ENCODE measurements at regions not wholly inside any gene's neighbourhood (a gene's known extent, or its start where the extent isn't known, plus 50 kb on each side); places are given as distances from the start of the nearest gene placed in this dataset.

DNA sequence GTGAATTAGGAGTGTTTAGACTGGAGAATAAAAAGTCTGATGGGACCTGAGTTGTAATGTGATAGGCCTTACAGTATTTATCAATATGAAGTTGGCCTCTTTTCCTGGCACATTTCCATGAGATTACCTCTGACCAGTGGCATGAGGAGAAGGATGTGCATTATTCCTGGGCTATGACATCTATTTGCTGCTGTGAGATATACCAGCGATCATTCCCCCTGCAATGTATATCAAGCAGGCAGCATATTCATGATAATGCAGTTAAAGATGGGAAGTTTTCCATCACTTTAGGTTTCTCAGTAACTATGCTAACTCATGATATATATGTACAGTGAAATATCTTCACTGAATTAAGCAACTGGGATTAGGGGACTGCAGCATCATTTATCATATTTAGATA is 142.8 kb upstream of the MBL2 start:
- TF ChIP-seq, protein P1, sequence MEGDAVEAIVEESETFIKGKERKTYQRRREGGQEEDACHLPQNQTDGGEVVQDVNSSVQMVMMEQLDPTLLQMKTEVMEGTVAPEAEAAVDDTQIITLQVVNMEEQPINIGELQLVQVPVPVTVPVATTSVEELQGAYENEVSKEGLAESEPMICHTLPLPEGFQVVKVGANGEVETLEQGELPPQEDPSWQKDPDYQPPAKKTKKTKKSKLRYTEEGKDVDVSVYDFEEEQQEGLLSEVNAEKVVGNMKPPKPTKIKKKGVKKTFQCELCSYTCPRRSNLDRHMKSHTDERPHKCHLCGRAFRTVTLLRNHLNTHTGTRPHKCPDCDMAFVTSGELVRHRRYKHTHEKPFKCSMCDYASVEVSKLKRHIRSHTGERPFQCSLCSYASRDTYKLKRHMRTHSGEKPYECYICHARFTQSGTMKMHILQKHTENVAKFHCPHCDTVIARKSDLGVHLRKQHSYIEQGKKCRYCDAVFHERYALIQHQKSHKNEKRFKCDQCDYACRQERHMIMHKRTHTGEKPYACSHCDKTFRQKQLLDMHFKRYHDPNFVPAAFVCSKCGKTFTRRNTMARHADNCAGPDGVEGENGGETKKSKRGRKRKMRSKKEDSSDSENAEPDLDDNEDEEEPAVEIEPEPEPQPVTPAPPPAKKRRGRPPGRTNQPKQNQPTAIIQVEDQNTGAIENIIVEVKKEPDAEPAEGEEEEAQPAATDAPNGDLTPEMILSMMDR (IDR thresholded peaks at IDR 0.05; ENCODE audit: poor library complexity, severe bottlenecking), result no peak
- TF ChIP-seq EP300 (conservative IDR thresholded peaks at IDR 0.05; ENCODE audit: poor library complexity, severe bottlenecking) (no peak), SMC3 (conservative IDR thresholded peaks at IDR 0.05; ENCODE audit: poor library complexity) (no peak), EZH2 (IDR thresholded peaks at IDR 0.05; ENCODE audit: borderline replicate concordance, insufficient read depth, low read length, poor library complexity, severe bottlenecking) (no peak), MXI1 (conservative IDR thresholded peaks at IDR 0.05; ENCODE audit: poor library complexity, severe bottlenecking) (no peak), RAD21 (conservative IDR thresholded peaks at IDR 0.05) (no peak), TAF1 (IDR thresholded peaks at IDR 0.05; ENCODE audit: low read depth) (no peak), POLR2AphosphoS5 (IDR thresholded peaks at IDR 0.05) (no peak)
